Fibroblast of lung (primary cell): ENCODE measurements at regions not wholly inside any gene's neighbourhood (a gene's known extent, or its start where the extent isn't known, plus 50 kb on each side); places are given as distances from the start of the nearest gene placed in this dataset.

Experiments used
- DNase-seq, 2 donors: peaks; one replicate each; pipeline versions ENCODE4 v3.0.0 to v3.0.0-alpha.2; 2010; ENCODE audit warnings: low read depth in 2 of 2
- H2AFZ ChIP-seq: 2 replicates; pipeline ENCODE4 v1.5.1; 2012; ENCODE audit warnings: low read length, control low read depth, inconsistent platforms
- H3K27ac ChIP-seq: 2 replicates; pipeline ENCODE4 v1.5.1; 2011; ENCODE audit warnings: low read length, control low read depth; ENCODE audit not compliant: insufficient read depth
- H3K27me3 ChIP-seq: 2 replicates; pipeline ENCODE4 v1.5.1; 2011; ENCODE audit warnings: mild to moderate bottlenecking, low read length; ENCODE audit not compliant: control insufficient read depth, insufficient read depth
- H3K36me3 ChIP-seq: 2 replicates; pipeline ENCODE4 v1.5.1; 2011; ENCODE audit warnings: low read length; ENCODE audit not compliant: control insufficient read depth, insufficient read depth
- H3K4me1 ChIP-seq: 2 replicates; pipeline ENCODE4 v1.5.1; 2011; ENCODE audit warnings: low read length; ENCODE audit not compliant: control insufficient read depth, insufficient read depth; ENCODE audit errors: extremely low read depth
- H3K4me2 ChIP-seq: 2 replicates; pipeline ENCODE4 v1.5.1; 2011; ENCODE audit warnings: low read length, control low read depth; ENCODE audit not compliant: insufficient read depth; ENCODE audit errors: extremely low read depth
- H3K4me3 ChIP-seq, 4 experiments: fragments of 200-600 bp in 1 of 4; sonication (generic) in 1 of 4; replicated peaks in 1 of 4; 2 replicates each; pipeline ENCODE4 v1.5.1; 2011 to 2016; ENCODE audit warnings: low read length in 4 of 4, low read depth in 3 of 4, mild to moderate bottlenecking in 3 of 4, control low read depth in 2 of 4, inconsistent platforms in 1 of 4, mixed read lengths in 1 of 4; ENCODE audit not compliant: insufficient read depth in 1 of 4; ENCODE audit errors: control extremely low read depth in 1 of 4
- H3K79me2 ChIP-seq: 2 replicates; pipeline ENCODE4 v1.5.1; 2012; ENCODE audit warnings: mild to moderate bottlenecking, low read length, inconsistent platforms; ENCODE audit not compliant: control insufficient read depth, insufficient read depth
- H3K9ac ChIP-seq: 2 replicates; pipeline ENCODE4 v1.5.1; 2011; ENCODE audit warnings: mild to moderate bottlenecking, low read length, control low read depth; ENCODE audit not compliant: insufficient read depth
- H3K9me3 ChIP-seq: 2 replicates; pipeline ENCODE4 v1.5.1; 2012; ENCODE audit warnings: low read depth, low read length; ENCODE audit not compliant: control insufficient read depth, insufficient read depth
- H4K20me1 ChIP-seq: 2 replicates; pipeline ENCODE4 v1.5.1; 2011; ENCODE audit warnings: low read length; ENCODE audit not compliant: control insufficient read depth, insufficient read depth; ENCODE audit errors: extremely low read depth
- CTCF ChIP-seq, 2 donors: IDR thresholded peaks in 1 of 2; conservative IDR thresholded peaks in 1 of 2; 1 replicate in 1 of 2; 2 replicates in 1 of 2; pipeline ENCODE4 v1.5.1; 2011 to 2012; ENCODE audit warnings: low read length in 2 of 2, control low read depth in 1 of 2, inconsistent platforms in 1 of 2, low read depth in 1 of 2, mild to moderate bottlenecking in 1 of 2
- EZH2 ChIP-seq: IDR thresholded peaks from 2 replicates; pipeline ENCODE4 v1.5.1; 2012; ENCODE audit warnings: low read length, control low read depth, mild to moderate bottlenecking; ENCODE audit errors: missing control alignments

DNA sequence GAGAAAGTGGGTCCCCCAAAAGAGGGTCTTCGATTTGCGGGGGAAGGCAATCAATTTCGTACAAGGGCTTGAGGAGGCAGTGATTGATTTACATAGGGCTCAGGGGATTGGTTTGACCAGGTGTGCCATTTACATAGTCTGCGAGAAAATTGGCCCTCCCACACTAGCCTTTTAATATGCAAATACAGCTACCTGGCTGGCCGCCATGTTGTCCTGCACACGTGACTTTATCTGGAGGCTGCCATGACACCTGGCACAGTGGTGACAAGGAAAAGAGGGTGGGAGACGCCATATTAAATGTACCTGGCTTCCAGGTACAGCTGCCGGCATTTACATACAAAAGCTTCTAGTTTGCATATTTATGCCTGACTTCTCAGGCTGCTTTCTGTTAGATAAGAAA, 1577.2 kb upstream of the LRRTM3 start:
- H3K4me2 ChIP-seq: no peak overlapping the region
- H3K36me3 ChIP-seq: no peaks in the 10 kb centered on the region
- TF ChIP-seq CTCF (conservative IDR thresholded peaks at IDR 0.05 in 1 of 2, IDR thresholded peaks at IDR 0.05 in 1 of 2; ENCODE audit: low read depth in 1 of 2, low read length in 2 of 2) (no peak), EZH2 (no peak)
- H3K27me3 ChIP-seq: no peaks in the 10 kb centered on the region
- H3K79me2 ChIP-seq: no peaks in the 10 kb centered on the region
- H3K9ac ChIP-seq: no peak overlapping the region
- DNase-seq: no peak
- H4K20me1 ChIP-seq: no peaks in the 10 kb centered on the region
- H3K4me1 ChIP-seq: no peaks in the 10 kb centered on the region
- no peak overlapping the region for H2AFZ ChIP-seq
- no peak overlapping the region for H3K27ac ChIP-seq
- no peaks in the 10 kb centered on the region for H3K9me3 ChIP-seq
- H3K4me3 ChIP-seq: no peak overlapping the region

- H3K79me2 ChIP-seq: no peaks in the 10 kb centered on the region
- TF ChIP-seq CTCF (conservative IDR thresholded peaks at IDR 0.05 in 1 of 2, IDR thresholded peaks at IDR 0.05 in 1 of 2; ENCODE audit: low read depth in 1 of 2, low read length in 2 of 2) (no peak), EZH2 (no peak)
Observed at GRCh38 chr10:65350611-65351010, 1575.2 kb upstream of the LRRTM3 start.

GRCh38 chr10:65355141-65355680, 1570.6 kb upstream of the LRRTM3 start:
- no peak overlapping the region for H2AFZ ChIP-seq
- DNase-seq: no peak
- H3K9me3 ChIP-seq: no peaks in the 10 kb centered on the region
- H4K20me1 ChIP-seq: no peaks in the 10 kb centered on the region
- H3K27ac ChIP-seq: no peak overlapping the region
- H3K4me2 ChIP-seq: no peak overlapping the region
- no peaks in the 10 kb centered on the region for H3K79me2 ChIP-seq
- H3K9ac ChIP-seq: no peak overlapping the region
- TF ChIP-seq EZH2: no peak
- no peak for TF ChIP-seq CTCF (conservative IDR thresholded peaks at IDR 0.05 in 1 of 2, IDR thresholded peaks at IDR 0.05 in 1 of 2; ENCODE audit: low read depth in 1 of 2, low read length in 2 of 2)
- H3K27me3 ChIP-seq: no peaks in the 10 kb centered on the region
- H3K4me1 ChIP-seq: no peaks in the 10 kb centered on the region
- H3K36me3 ChIP-seq: no peaks in the 10 kb centered on the region
- no peak overlapping the region for H3K4me3 ChIP-seq

More at GRCh38 chr10:65350611-65351010, 1575.2 kb upstream of the LRRTM3 start:
- H4K20me1 ChIP-seq: no peaks in the 10 kb centered on the region
- no peaks in the 10 kb centered on the region for H3K27me3 ChIP-seq
- H3K9me3 ChIP-seq: no peaks in the 10 kb centered on the region
- no peak overlapping the region for H3K9ac ChIP-seq
- no peak overlapping the region for H3K4me3 ChIP-seq
- no peak overlapping the region for H2AFZ ChIP-seq
- DNase-seq: no peak
- H3K36me3 ChIP-seq: no peaks in the 10 kb centered on the region
- H3K4me1 ChIP-seq: no peaks in the 10 kb centered on the region
- no peak overlapping the region for H3K27ac ChIP-seq
- no peak overlapping the region for H3K4me2 ChIP-seq
